ENCODE measurements at regions not wholly inside any gene's neighbourhood (a gene's known extent, or its start where the extent isn't known, plus 50 kb on each side); places are given as distances from the start of the nearest gene placed in this dataset.

DNA sequence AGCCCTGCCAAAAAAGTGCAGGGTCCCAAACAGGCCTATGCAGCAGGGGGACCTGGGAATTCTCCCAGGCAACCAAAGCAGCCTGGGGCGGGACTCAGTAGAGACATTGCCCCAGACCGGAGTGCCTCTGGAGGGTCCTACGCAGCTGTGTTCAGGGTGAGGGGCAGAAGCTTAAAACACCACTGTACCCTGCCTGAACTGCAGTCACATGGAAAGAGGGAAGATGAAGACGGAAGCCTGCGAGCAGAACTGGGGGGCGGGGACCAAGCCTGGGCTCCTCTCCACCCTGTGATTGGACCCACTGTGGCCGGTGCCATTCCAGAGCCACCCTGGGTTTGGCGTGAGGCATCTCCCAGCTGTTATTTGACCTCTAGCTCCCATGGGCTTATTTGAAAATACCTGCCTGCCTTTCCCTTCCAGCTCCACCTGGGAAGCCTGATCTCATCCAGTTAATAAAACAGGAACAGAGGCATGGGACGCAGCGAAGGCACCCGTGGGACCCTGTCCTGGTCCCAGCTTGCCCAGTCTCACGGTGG lies 183.1 kb downstream of the SMAD2 start (continued):
- TF ChIP-seq, protein P1, sequence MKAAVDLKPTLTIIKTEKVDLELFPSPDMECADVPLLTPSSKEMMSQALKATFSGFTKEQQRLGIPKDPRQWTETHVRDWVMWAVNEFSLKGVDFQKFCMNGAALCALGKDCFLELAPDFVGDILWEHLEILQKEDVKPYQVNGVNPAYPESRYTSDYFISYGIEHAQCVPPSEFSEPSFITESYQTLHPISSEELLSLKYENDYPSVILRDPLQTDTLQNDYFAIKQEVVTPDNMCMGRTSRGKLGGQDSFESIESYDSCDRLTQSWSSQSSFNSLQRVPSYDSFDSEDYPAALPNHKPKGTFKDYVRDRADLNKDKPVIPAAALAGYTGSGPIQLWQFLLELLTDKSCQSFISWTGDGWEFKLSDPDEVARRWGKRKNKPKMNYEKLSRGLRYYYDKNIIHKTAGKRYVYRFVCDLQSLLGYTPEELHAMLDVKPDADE (CRISPR knock-in tag; IDR thresholded peaks at IDR 0.05): no peak
- TF ChIP-seq, protein P2, sequence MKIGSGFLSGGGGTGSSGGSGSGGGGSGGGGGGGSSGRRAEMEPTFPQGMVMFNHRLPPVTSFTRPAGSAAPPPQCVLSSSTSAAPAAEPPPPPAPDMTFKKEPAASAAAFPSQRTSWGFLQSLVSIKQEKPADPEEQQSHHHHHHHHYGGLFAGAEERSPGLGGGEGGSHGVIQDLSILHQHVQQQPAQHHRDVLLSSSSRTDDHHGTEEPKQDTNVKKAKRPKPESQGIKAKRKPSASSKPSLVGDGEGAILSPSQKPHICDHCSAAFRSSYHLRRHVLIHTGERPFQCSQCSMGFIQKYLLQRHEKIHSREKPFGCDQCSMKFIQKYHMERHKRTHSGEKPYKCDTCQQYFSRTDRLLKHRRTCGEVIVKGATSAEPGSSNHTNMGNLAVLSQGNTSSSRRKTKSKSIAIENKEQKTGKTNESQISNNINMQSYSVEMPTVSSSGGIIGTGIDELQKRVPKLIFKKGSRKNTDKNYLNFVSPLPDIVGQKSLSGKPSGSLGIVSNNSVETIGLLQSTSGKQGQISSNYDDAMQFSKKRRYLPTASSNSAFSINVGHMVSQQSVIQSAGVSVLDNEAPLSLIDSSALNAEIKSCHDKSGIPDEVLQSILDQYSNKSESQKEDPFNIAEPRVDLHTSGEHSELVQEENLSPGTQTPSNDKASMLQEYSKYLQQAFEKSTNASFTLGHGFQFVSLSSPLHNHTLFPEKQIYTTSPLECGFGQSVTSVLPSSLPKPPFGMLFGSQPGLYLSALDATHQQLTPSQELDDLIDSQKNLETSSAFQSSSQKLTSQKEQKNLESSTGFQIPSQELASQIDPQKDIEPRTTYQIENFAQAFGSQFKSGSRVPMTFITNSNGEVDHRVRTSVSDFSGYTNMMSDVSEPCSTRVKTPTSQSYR (CRISPR knock-in tag; IDR thresholded peaks at IDR 0.05; ENCODE audit: borderline replicate concordance): no peak

DNA sequence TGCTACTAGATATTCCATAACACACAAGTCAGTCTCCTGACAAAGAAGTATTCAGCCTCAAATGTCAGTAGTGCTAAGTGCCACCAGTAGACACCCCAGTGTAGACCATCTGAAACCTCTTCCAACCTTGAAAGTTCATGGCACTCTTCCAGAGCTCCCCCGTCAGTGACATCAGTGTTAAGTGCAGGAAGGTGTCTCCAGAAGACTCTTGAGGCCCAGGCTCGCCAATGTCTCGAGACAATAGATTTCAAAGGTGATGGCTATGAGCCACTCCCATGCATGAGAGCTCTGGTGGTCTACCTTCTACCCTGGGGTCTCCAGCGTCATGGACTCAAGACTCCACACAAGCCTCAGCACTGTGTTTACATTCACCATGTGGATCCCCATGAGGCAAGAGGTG lies 183.8 kb downstream of the SMAD2 start:
- in situ Hi-C loops (cut with HindIII; ENCODE audit: extremely low pct_ligation_motif_present, low pct_unique_long_range_greater_than_20kb) (loop anchor here (5.0 kb wide), 2 partner anchors 149 to 529 kb away; no protein-coding TSS in a partner anchor), intact Hi-C loops (cut with micrococcal nuclease; ENCODE audit: unreplicated experiment) (loop anchor here (10.0 kb wide), 1 partner anchor 462 kb away; no protein-coding TSS in a partner anchor)
- Histone ChIP-seq H3K4me2 (ENCODE audit: low read depth, low read length) (no peak overlapping the region), H3K27me3 (ENCODE audit: control insufficient read depth in 1 of 2, insufficient read depth in 2 of 2, low read length in 2 of 2) (peaks cover 0 to 12% of the 10 kb centered on the region in 2 experiments; a peak in 2 of 5 replicates), H2AFZ (ENCODE audit: low read length) (no peak overlapping the region), H3K4me1 (ENCODE audit: insufficient read depth, low read length) (no peaks in the 10 kb centered on the region), H3K9me3 (ENCODE audit: low read length) (no peaks in the 10 kb centered on the region), H3K79me2 (ENCODE audit: insufficient read depth, low read length) (no peaks in the 10 kb centered on the region), H4K20me1 (ENCODE audit: insufficient read depth, low read length) (no peaks in the 10 kb centered on the region), H3K4me3 (replicated peaks in 1 of 3; ENCODE audit: insufficient read depth in 1 of 3, low read depth in 2 of 3, low read length in 3 of 3) (no peak overlapping the region), H3K9ac (ENCODE audit: insufficient read depth, low read depth, low read length) (no peak overlapping the region), H3K27ac (ENCODE audit: extremely low read length, insufficient read depth, low read length) (no peak overlapping the region), H3K36me3 (replicated peaks in 1 of 2; ENCODE audit: control insufficient read depth in 1 of 2, insufficient read depth in 2 of 2, low read length in 2 of 2) (no peaks in the 10 kb centered on the region)
- no peak for DNase-seq (ENCODE audit: low spot score)
- no peak for FAIRE-seq
- no TSS peak for BruUV-seq (replicated peaks)
- CTCF ChIA-PET (ENCODE audit: low intra/inter-chr PET ratio, low total read pairs): no interaction called here
- 10% methylated on average over 2 of the region's 4 CpGs for WGBS (ENCODE audit: low lambda C conversion rate)
- POLR2A ChIA-PET: no interaction called here
- ATAC-seq: no peak
- TF ChIP-seq RXRB (CRISPR knock-in tag; IDR thresholded peaks at IDR 0.05; ENCODE audit: borderline replicate concordance): no peak
- no peak for TF ChIP-seq TMF1 (CRISPR knock-in tag; IDR thresholded peaks at IDR 0.05; ENCODE audit: low read depth)
- no peak for TF ChIP-seq MBD4 (IDR thresholded peaks at IDR 0.05; ENCODE audit: borderline replicate concordance, low read length)
- TF ChIP-seq ZNF850 (CRISPR knock-in tag; conservative IDR thresholded peaks at IDR 0.05): no peak
- TF ChIP-seq ZFP36L2 (CRISPR knock-in tag; IDR thresholded peaks at IDR 0.05): no peak
- TF ChIP-seq, protein P3, sequence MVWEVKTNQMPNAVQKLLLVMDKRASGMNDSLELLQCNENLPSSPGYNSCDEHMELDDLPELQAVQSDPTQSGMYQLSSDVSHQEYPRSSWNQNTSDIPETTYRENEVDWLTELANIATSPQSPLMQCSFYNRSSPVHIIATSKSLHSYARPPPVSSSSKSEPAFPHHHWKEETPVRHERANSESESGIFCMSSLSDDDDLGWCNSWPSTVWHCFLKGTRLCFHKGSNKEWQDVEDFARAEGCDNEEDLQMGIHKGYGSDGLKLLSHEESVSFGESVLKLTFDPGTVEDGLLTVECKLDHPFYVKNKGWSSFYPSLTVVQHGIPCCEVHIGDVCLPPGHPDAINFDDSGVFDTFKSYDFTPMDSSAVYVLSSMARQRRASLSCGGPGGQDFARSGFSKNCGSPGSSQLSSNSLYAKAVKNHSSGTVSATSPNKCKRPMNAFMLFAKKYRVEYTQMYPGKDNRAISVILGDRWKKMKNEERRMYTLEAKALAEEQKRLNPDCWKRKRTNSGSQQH (CRISPR knock-in tag; IDR thresholded peaks at IDR 0.05; ENCODE audit: low read depth): no peak
- TF ChIP-seq SMYD3 (CRISPR knock-in tag; IDR thresholded peaks at IDR 0.05): no peak
- no peak for TF ChIP-seq RORA (CRISPR knock-in tag; IDR thresholded peaks at IDR 0.05)
- TF ChIP-seq TBL1XR1 (IDR thresholded peaks at IDR 0.05; ENCODE audit: borderline replicate concordance, low read length, partially characterized antibody): no peak
- TF ChIP-seq, protein P4, sequence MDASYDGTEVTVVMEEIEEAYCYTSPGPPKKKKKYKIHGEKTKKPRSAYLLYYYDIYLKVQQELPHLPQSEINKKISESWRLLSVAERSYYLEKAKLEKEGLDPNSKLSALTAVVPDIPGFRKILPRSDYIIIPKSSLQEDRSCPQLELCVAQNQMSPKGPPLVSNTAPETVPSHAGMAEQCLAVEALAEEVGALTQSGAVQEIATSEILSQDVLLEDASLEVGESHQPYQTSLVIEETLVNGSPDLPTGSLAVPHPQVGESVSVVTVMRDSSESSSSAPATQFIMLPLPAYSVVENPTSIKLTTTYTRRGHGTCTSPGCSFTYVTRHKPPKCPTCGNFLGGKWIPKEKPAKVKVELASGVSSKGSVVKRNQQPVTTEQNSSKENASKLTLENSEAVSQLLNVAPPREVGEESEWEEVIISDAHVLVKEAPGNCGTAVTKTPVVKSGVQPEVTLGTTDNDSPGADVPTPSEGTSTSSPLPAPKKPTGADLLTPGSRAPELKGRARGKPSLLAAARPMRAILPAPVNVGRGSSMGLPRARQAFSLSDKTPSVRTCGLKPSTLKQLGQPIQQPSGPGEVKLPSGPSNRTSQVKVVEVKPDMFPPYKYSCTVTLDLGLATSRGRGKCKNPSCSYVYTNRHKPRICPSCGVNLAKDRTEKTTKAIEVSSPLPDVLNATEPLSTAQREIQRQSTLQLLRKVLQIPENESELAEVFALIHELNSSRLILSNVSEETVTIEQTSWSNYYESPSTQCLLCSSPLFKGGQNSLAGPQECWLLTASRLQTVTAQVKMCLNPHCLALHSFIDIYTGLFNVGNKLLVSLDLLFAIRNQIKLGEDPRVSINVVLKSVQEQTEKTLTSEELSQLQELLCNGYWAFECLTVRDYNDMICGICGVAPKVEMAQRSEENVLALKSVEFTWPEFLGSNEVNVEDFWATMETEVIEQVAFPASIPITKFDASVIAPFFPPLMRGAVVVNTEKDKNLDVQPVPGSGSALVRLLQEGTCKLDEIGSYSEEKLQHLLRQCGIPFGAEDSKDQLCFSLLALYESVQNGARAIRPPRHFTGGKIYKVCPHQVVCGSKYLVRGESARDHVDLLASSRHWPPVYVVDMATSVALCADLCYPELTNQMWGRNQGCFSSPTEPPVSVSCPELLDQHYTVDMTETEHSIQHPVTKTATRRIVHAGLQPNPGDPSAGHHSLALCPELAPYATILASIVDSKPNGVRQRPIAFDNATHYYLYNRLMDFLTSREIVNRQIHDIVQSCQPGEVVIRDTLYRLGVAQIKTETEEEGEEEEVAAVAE (CRISPR knock-in tag; IDR thresholded peaks at IDR 0.05; ENCODE audit: borderline replicate concordance): no peak
